GM12878 (cell line): ENCODE measurements at regions not wholly inside any gene's neighbourhood (a gene's known extent, or its start where the extent isn't known, plus 50 kb on each side); places are given as distances from the start of the nearest gene placed in this dataset.

Experiments used
- ATAC-seq: fragments of 200-7000 bp; cut with Tn5 transposase; 3 replicates; pipeline ENCODE4 v1.9.1; 2020; ENCODE audit warnings: mild to moderate bottlenecking, moderate library complexity
- BruUV-seq: library from RNA; stranded (reverse); fragments of 400-500 nt; replicated peaks from 2 replicates; lab custom pipeline; 2021; lab: Mats Ljungman, UMichigan
- CTCF ChIA-PET: fragments of 300-600 bp; sonication (Branson Sonifier 250); formaldehyde crosslinking; extraction: SDS; loops from one replicate; lab custom pipeline; 2021; ENCODE audit warnings: inconsistent platforms; lab: Yijun Ruan, JAX
- POLR2A ChIA-PET: fragments of 350-600 bp; formaldehyde crosslinking; extraction: SDS; loops from one replicate; lab custom pipeline; 2021; ENCODE audit warnings: inconsistent platforms; lab: Charles Lee
- RAD21 ChIA-PET: fragments of 300-600 bp; sonication (Branson Sonifier 250); formaldehyde crosslinking; loops from one replicate; lab custom pipeline; 2023; ENCODE audit warnings: antibody characterized with exemption; ENCODE audit not compliant: unreplicated experiment; lab: Charles Lee
- SMC1A ChIA-PET: fragments of 300-600 bp; sonication (Branson Sonifier 250); formaldehyde crosslinking; loops from one replicate; lab custom pipeline; 2023; ENCODE audit not compliant: unreplicated experiment, uncharacterized antibody; lab: Charles Lee
- DNase-seq: peaks from one replicate; pipeline ENCODE4 v3.0.0-alpha.2; 2011; ENCODE audit warnings: low read depth, low spot score
- FAIRE-seq: peaks from 3 replicates; lab custom pipeline; 2011; peaks lifted over from hg19 to GRCh38; lab: Jason Lieb, UNC
- H2AFZ ChIP-seq: 2 replicates; pipeline ENCODE4 v1.6.0; 2011; ENCODE audit warnings: low read depth, low read length, control low read depth; ENCODE audit not compliant: control insufficient read depth
- H3K27ac ChIP-seq: 2 replicates; pipeline ENCODE4 v1.5.1; 2011; ENCODE audit warnings: control low read depth; ENCODE audit not compliant: control insufficient read depth, insufficient read depth
- H3K27me3 ChIP-seq, 2 experiments: replicated peaks in 1 of 2; 2 replicates each; pipeline versions ENCODE4 v1.6.0 to v1.6.1; 2011; ENCODE audit warnings: low read length in 1 of 2; ENCODE audit not compliant: control insufficient read depth in 2 of 2, insufficient read depth in 2 of 2
- H3K36me3 ChIP-seq, 2 experiments: 2 replicates each; pipeline ENCODE4 v1.5.1; 2011; ENCODE audit warnings: low read length in 1 of 2; ENCODE audit not compliant: control insufficient read depth in 2 of 2, insufficient read depth in 2 of 2
- H3K4me1 ChIP-seq: 2 replicates; pipeline ENCODE4 v1.6.1; 2011; ENCODE audit warnings: mild to moderate bottlenecking, low read length, moderate library complexity, mixed read lengths; ENCODE audit not compliant: control insufficient read depth, insufficient read depth
- H3K4me2 ChIP-seq: 2 replicates; pipeline ENCODE4 v1.6.0; 2011; ENCODE audit warnings: control low read depth; ENCODE audit not compliant: control insufficient read depth, insufficient read depth
- H3K4me3 ChIP-seq: fragments of 200-600 bp; sonication (generic); 2 replicates; pipeline ENCODE4 v1.5.1; 2016
- H3K79me2 ChIP-seq: 2 replicates; pipeline ENCODE4 v1.6.0; 2011; ENCODE audit warnings: low read length; ENCODE audit not compliant: control insufficient read depth, insufficient read depth
- H3K9ac ChIP-seq: 2 replicates; pipeline ENCODE4 v1.8.0; 2011; ENCODE audit warnings: low read length, control low read depth, mixed read lengths; ENCODE audit not compliant: control insufficient read depth, insufficient read depth
- H3K9me3 ChIP-seq: replicated peaks from 3 replicates; pipeline ENCODE4 v1.5.1; 2011; ENCODE audit warnings: mild to moderate bottlenecking, low read length; ENCODE audit not compliant: control insufficient read depth, insufficient read depth
- H4K20me1 ChIP-seq: 2 replicates; pipeline ENCODE4 v1.6.0; 2011; ENCODE audit not compliant: control insufficient read depth, insufficient read depth
- BMI1 ChIP-seq: fragments of 450-650 bp; IDR thresholded peaks from 2 replicates; pipeline ENCODE4 v1.6.1; 2016; ENCODE audit warnings: mild to moderate bottlenecking, moderate library complexity, borderline replicate concordance
- CBX3 ChIP-seq: fragments of 200-600 bp; sonication (generic); IDR thresholded peaks from 2 replicates; pipeline ENCODE4 v1.6.1; 2016; ENCODE audit warnings: low read depth, borderline replicate concordance
- E2F8 ChIP-seq: fragments of 450-650 bp; IDR thresholded peaks from 2 replicates; pipeline ENCODE4 v1.6.1; 2018; ENCODE audit warnings: mild to moderate bottlenecking, low read depth, moderate library complexity; ENCODE audit not compliant: partially characterized antibody
- LARP7 ChIP-seq: fragments of 450-650 bp; IDR thresholded peaks from 2 replicates; pipeline ENCODE4 v1.6.1; 2017; ENCODE audit warnings: mild to moderate bottlenecking
- PBX3 ChIP-seq: IDR thresholded peaks from 2 replicates; pipeline ENCODE4 v1.6.1; 2011; ENCODE audit warnings: mild to moderate bottlenecking, low read depth, low read length, moderate library complexity; ENCODE audit not compliant: insufficient replicate concordance
- TARDBP ChIP-seq: IDR thresholded peaks from 2 replicates; pipeline ENCODE4 v1.6.1; 2016; ENCODE audit warnings: borderline replicate concordance
- WGBS: methylation state at CpG from one replicate; pipeline ENCODE4 v1.1.6; 2016; ENCODE audit warnings: low lambda C conversion rate; ENCODE audit not compliant: insufficient replicate concordance, insufficient coverage; ENCODE audit errors: missing lambda C conversion rate; 5-methylcytosine and 5-hydroxymethylcytosine counted together
- in situ Hi-C: fragments of 300-500 bp; cut with MboI; formaldehyde crosslinking; loops from 9 replicates; pipeline ENCODE4 v1.14.3; 2018; ENCODE audit warnings: mixed read lengths
- intact Hi-C: fragments of 100-400 bp; cut with micrococcal nuclease; formaldehyde crosslinking; loops from one replicate; pipeline ENCODE4 v1.14.2; 2022; ENCODE audit not compliant: unreplicated experiment

- in situ Hi-C loops, result no loop called here
- Histone ChIP-seq H4K20me1 (no peaks in the 10 kb centered on the region), H3K4me2 (no peak overlapping the region)
- TF ChIP-seq CBX3, result no peak
- TF ChIP-seq LARP7, result no peak
- TF ChIP-seq PBX3, result no peak
- TF ChIP-seq BMI1, result no peak
- TF ChIP-seq TARDBP, result no peak
- no peak for TF ChIP-seq E2F8
- TF ChIP-seq, all 136 proteins: peak for 0
- CTCF ChIA-PET, result no interaction called here
- RAD21 ChIA-PET, result no interaction called here
- Histone ChIP-seq H3K27me3 (no peaks in the 10 kb centered on the region), H3K9me3 (no peaks in the 10 kb centered on the region; the same call in 2 of the 3 replicates), H2AFZ (no peak overlapping the region), H3K4me1 (no peaks in the 10 kb centered on the region), H3K36me3 (no peaks in the 10 kb centered on the region), H3K9ac (no peak overlapping the region), H3K27ac (no peak overlapping the region), H3K79me2 (no peaks in the 10 kb centered on the region), H3K4me3 (no peak overlapping the region)
- ATAC-seq, result no peak
- BruUV-seq, result no TSS peak
- no peak for DNase-seq
- WGBS, result 53% methylated on average over 6 of the region's 6 CpGs
- intact Hi-C loops, result no loop called here
- SMC1A ChIA-PET, result no interaction called here
- POLR2A ChIA-PET, result no interaction called here
- FAIRE-seq, result no peak
These were observed 263.6 kb upstream of the TSHZ3 start for GRCh38 chr19:31612873-31613272.
